HEK293 (cell line): ENCODE measurements at regions not wholly inside any gene's neighbourhood (a gene's known extent, or its start where the extent isn't known, plus 50 kb on each side); places are given as distances from the start of the nearest gene placed in this dataset.

Experiments used
- TSHZ1 ChIP-seq: fragments of 450-650 bp; formaldehyde crosslinking; IDR thresholded peaks from 2 replicates; pipeline ENCODE4 v1.5.1; 2016; ENCODE audit warnings: missing biosample characterization, missing genetic modification characterization, borderline replicate concordance
- ZBTB11 ChIP-seq: fragments of 450-650 bp; formaldehyde crosslinking; conservative IDR thresholded peaks from 2 replicates; pipeline ENCODE4 v1.5.1; 2016; ENCODE audit warnings: low read depth, missing biosample characterization, missing genetic modification characterization
- ZIC2 ChIP-seq: fragments of 450-650 bp; formaldehyde crosslinking; IDR thresholded peaks from 2 replicates; pipeline ENCODE4 v1.5.1; 2016; ENCODE audit warnings: missing biosample characterization, missing genetic modification characterization
- ZNF366 ChIP-seq: fragments of 450-650 bp; formaldehyde crosslinking; conservative IDR thresholded peaks from 2 replicates; pipeline ENCODE4 v1.5.1; 2016; ENCODE audit warnings: missing biosample characterization, missing genetic modification characterization
- ZNF416 ChIP-seq: fragments of 450-650 bp; formaldehyde crosslinking; IDR thresholded peaks from 2 replicates; pipeline ENCODE4 v1.5.1; 2016; ENCODE audit warnings: missing biosample characterization, missing genetic modification characterization
- ZNF768 ChIP-seq: fragments of 450-650 bp; formaldehyde crosslinking; IDR thresholded peaks from 2 replicates; pipeline ENCODE4 v1.5.1; 2018; ENCODE audit warnings: missing biosample characterization, mild to moderate bottlenecking, missing genetic modification characterization
- ZSCAN30 ChIP-seq: fragments of 450-650 bp; IDR thresholded peaks from 2 replicates; pipeline ENCODE4 v1.5.1; 2018; ENCODE audit warnings: missing biosample characterization, mild to moderate bottlenecking, missing genetic modification characterization, moderate library complexity
- TF ChIP-seq, protein P1 (sequence below): fragments of 450-650 bp; formaldehyde crosslinking; IDR thresholded peaks from 2 replicates; pipeline ENCODE4 v1.5.1; 2016; ENCODE audit warnings: missing biosample characterization, missing genetic modification characterization
- TF ChIP-seq, protein P2 (sequence below): fragments of 450-650 bp; formaldehyde crosslinking; IDR thresholded peaks from 2 replicates; pipeline ENCODE4 v1.5.1; 2016; ENCODE audit warnings: missing biosample characterization, missing genetic modification characterization, low read depth

- no peak for TF ChIP-seq ZBTB11
- no peak for TF ChIP-seq ZSCAN30
- TF ChIP-seq ZNF416 (tag by site-specific recombination) = no peak
- TF ChIP-seq TSHZ1 (tag by site-specific recombination) = no peak
- TF ChIP-seq, protein P1, sequence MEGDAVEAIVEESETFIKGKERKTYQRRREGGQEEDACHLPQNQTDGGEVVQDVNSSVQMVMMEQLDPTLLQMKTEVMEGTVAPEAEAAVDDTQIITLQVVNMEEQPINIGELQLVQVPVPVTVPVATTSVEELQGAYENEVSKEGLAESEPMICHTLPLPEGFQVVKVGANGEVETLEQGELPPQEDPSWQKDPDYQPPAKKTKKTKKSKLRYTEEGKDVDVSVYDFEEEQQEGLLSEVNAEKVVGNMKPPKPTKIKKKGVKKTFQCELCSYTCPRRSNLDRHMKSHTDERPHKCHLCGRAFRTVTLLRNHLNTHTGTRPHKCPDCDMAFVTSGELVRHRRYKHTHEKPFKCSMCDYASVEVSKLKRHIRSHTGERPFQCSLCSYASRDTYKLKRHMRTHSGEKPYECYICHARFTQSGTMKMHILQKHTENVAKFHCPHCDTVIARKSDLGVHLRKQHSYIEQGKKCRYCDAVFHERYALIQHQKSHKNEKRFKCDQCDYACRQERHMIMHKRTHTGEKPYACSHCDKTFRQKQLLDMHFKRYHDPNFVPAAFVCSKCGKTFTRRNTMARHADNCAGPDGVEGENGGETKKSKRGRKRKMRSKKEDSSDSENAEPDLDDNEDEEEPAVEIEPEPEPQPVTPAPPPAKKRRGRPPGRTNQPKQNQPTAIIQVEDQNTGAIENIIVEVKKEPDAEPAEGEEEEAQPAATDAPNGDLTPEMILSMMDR (tag by site-specific recombination) = no peak
- no peak for TF ChIP-seq ZNF366 (tag by site-specific recombination)
- TF ChIP-seq ZNF768 (tag by site-specific recombination) = no peak
- TF ChIP-seq ZIC2 = no peak
- TF ChIP-seq, protein P2, sequence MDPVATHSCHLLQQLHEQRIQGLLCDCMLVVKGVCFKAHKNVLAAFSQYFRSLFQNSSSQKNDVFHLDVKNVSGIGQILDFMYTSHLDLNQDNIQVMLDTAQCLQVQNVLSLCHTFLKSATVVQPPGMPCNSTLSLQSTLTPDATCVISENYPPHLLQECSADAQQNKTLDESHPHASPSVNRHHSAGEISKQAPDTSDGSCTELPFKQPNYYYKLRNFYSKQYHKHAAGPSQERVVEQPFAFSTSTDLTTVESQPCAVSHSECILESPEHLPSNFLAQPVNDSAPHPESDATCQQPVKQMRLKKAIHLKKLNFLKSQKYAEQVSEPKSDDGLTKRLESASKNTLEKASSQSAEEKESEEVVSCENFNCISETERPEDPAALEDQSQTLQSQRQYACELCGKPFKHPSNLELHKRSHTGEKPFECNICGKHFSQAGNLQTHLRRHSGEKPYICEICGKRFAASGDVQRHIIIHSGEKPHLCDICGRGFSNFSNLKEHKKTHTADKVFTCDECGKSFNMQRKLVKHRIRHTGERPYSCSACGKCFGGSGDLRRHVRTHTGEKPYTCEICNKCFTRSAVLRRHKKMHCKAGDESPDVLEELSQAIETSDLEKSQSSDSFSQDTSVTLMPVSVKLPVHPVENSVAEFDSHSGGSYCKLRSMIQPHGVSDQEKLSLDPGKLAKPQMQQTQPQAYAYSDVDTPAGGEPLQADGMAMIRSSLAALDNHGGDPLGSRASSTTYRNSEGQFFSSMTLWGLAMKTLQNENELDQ (tag by site-specific recombination) = no peak
Observed at GRCh38 chr5:167309941-167310517, 981.4 kb upstream of the WWC1 start.
